ENCODE measurements at regions not wholly inside any gene's neighbourhood (a gene's known extent, or its start where the extent isn't known, plus 50 kb on each side); places are given as distances from the start of the nearest gene placed in this dataset.

DNA sequence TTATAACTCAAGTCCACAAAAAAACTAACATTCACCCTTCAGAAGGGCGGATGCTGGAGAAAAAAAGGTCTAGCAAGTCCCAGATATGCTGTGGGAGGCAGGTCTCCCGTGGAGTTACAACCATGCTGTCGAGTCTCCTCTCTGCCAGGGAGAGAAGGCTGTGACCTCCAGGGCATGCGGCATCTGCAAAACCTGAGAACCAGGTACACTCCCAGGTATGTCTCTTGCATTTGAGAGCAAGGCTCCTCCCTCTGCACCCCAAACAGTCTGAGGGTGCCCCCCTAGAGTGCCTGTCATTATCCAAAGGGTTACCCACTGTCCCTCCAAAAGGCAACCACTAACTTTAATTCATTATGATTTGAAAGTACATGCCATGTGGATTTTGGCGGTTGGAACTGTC lies 134.0 kb downstream of the IRX2 start:
- TF ChIP-seq, protein P1, sequence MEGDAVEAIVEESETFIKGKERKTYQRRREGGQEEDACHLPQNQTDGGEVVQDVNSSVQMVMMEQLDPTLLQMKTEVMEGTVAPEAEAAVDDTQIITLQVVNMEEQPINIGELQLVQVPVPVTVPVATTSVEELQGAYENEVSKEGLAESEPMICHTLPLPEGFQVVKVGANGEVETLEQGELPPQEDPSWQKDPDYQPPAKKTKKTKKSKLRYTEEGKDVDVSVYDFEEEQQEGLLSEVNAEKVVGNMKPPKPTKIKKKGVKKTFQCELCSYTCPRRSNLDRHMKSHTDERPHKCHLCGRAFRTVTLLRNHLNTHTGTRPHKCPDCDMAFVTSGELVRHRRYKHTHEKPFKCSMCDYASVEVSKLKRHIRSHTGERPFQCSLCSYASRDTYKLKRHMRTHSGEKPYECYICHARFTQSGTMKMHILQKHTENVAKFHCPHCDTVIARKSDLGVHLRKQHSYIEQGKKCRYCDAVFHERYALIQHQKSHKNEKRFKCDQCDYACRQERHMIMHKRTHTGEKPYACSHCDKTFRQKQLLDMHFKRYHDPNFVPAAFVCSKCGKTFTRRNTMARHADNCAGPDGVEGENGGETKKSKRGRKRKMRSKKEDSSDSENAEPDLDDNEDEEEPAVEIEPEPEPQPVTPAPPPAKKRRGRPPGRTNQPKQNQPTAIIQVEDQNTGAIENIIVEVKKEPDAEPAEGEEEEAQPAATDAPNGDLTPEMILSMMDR (IDR thresholded peaks at IDR 0.05; ENCODE audit: extremely low read depth, insufficient read depth, missing control alignments) = no peak
- in situ Hi-C loops (cut with MboI; ENCODE audit: low pct_unique_long_range_greater_than_20kb, low sequenced_read_pairs, unreplicated experiment) = no loop called here
- DNase-seq (ENCODE audit: low spot score) = no peak

DNA sequence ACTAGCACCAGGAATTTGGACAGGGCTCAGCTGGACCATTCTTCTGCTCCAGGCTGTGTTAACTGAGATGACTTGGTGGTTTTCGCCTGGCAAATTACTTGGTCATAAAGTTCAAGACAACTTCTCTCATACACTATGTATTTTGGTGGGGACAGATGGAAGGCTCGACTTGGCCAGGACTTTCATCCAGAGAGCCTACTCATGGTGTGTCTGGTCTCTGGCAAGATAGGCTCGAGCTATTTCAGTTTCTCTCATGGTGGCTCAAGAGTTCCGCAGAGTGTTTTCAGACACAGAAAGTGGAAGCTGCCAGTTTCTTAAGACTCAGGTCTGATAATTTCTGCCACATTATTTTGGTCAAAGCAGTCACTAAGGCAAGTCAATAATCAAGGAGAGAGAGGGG lies 135.6 kb downstream of the IRX2 start:
- in situ Hi-C loops (cut with MboI; ENCODE audit: low pct_unique_long_range_greater_than_20kb, low sequenced_read_pairs, unreplicated experiment) = no loop called here
- DNase-seq (ENCODE audit: low spot score) = no peak
- TF ChIP-seq, protein P1 (IDR thresholded peaks at IDR 0.05; ENCODE audit: extremely low read depth, insufficient read depth, missing control alignments) = no peak

DNA sequence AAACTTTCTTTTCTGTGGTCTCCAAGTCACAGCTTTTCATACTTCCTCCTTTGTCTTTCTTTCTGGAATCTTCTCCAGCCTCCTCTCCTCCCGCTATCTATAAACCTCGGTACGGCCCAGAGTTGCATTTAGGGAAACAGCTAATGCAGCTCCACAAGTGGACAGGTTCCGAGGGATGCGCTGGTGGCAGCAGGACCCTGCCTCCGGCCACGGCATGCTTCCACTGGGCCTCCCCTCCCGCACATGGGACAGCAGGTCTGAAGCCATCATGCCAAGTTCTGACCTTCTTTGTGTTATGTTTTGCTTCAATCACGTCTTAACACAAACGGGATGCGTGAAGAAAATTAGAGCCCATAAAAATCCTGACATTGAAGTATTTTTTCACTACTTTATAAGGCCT lies 136.9 kb downstream of the IRX2 start:
- TF ChIP-seq, protein P1 (IDR thresholded peaks at IDR 0.05; ENCODE audit: extremely low read depth, insufficient read depth, missing control alignments) = no peak
- in situ Hi-C loops (cut with MboI; ENCODE audit: low pct_unique_long_range_greater_than_20kb, low sequenced_read_pairs, unreplicated experiment) = no loop called here

DNA sequence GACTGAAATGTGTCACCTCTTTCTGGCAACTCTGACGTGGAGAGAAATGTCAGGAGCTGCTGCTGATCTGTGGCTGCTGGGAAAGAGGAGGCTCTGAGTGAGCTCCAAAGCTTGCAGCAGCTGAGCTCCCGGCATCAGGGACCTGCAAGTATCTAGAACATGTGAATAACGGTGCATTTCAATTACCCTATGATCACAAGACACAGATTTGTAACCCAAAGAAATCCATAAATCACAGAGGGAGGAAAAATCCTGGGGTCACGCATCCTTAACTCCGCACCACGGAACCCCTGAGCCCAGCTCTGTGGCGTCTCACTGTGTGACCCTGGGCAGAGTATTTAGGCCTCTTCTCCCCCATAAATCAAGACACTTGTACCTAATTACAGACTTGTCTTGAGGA lies 139.8 kb downstream of the IRX2 start:
- TF ChIP-seq, protein P1 (IDR thresholded peaks at IDR 0.05; ENCODE audit: extremely low read depth, insufficient read depth, missing control alignments) = no peak
- in situ Hi-C loops (cut with MboI; ENCODE audit: low pct_unique_long_range_greater_than_20kb, low sequenced_read_pairs, unreplicated experiment) = no loop called here
- no peak for DNase-seq (ENCODE audit: low spot score)

More for the DNA sequence above, 136.9 kb downstream of the IRX2 start:
- DNase-seq (ENCODE audit: low spot score) = no peak

DNA sequence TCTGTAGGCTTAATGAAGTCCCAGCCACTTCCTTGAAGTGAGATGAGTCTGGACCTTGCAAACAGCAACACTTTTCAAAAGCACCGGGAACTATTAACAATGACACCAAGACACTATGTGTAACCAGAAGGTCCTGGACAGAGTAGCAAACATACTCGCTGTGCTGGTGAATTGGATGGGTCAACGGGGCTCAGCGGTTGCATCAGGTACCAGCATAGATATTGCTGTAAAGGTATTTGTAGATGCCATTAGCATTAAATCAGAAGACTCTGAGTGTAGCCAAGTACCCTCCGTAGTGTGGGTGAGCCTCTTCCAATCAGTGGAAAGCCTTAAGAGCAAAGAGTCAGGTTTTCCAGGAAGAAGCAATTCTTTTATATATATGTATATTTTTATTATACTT lies 140.5 kb downstream of the IRX2 start:
- in situ Hi-C loops (cut with MboI; ENCODE audit: low pct_unique_long_range_greater_than_20kb, low sequenced_read_pairs, unreplicated experiment) = no loop called here
- TF ChIP-seq, protein P1 (IDR thresholded peaks at IDR 0.05; ENCODE audit: extremely low read depth, insufficient read depth, missing control alignments) = no peak
- DNase-seq (ENCODE audit: low spot score) = no peak

DNA sequence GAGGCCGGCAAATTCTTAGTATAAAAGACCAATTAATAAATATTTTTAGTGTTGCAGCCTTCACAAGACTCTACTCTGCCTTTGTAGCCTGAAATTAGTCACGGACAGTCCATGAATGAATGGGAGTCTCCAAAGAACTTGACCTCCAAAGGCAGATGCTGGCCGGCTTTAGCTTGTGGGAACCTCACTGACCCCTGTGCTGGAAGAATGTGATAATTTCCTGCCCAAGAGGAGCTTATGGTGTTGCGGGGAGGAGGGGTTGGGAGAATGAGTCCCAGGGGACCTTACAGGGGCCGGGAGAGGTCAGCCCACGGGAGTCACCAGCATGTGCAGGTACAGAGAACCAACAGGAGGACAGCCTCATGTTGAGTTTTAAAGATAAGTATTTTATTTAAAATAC lies 143.1 kb downstream of the IRX2 start:
- TF ChIP-seq, protein P1 (IDR thresholded peaks at IDR 0.05; ENCODE audit: extremely low read depth, insufficient read depth, missing control alignments) = no peak
- in situ Hi-C loops (cut with MboI; ENCODE audit: low pct_unique_long_range_greater_than_20kb, low sequenced_read_pairs, unreplicated experiment) = no loop called here

DNA sequence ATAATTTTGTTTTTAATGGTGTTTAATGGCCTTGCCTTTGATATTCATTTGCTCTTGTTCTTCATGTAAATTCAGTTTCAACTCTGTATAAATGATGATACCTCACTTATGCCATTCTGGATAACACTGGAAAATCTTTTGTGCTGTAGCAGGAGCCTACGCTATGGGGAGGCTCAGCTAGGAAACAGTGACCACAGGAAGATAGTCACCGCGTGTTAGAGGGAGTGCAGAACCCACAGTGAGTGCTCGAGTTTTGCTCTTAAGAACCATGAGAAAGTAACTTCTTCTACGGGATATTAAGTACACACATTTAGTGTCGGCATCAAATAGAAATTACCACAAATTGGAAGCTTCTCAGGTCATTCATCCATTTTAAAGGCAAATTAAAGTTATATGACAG lies 143.9 kb downstream of the IRX2 start:
- TF ChIP-seq, protein P1 (IDR thresholded peaks at IDR 0.05; ENCODE audit: extremely low read depth, insufficient read depth, missing control alignments) = no peak
- no peak for DNase-seq (ENCODE audit: low spot score)
- in situ Hi-C loops (cut with MboI; ENCODE audit: low pct_unique_long_range_greater_than_20kb, low sequenced_read_pairs, unreplicated experiment) = no loop called here

More for the DNA sequence above, 143.1 kb downstream of the IRX2 start:
- no peak for DNase-seq (ENCODE audit: low spot score)

Measured in GM13977 (cell line).